HepG2 (cell line): ENCODE measurements at regions not wholly inside any gene's neighbourhood (a gene's known extent, or its start where the extent isn't known, plus 50 kb on each side); places are given as distances from the start of the nearest gene placed in this dataset.

Source experiments
- ATAC-seq: fragments of 200-7000 bp; cut with Tn5 transposase; 3 replicates; pipeline ENCODE4 v1.9.1; 2020; ENCODE audit warnings: mild to moderate bottlenecking, moderate library complexity
- BruUV-seq: library from RNA; stranded (reverse); fragments of 400-500 nt; replicated peaks from 2 replicates; lab custom pipeline; 2021; lab: Mats Ljungman, UMichigan
- CTCF ChIA-PET: fragments of 300-600 bp; formaldehyde crosslinking; extraction: SDS; loops from one replicate; lab custom pipeline; 2021; ENCODE audit warnings: low total read pairs, inconsistent platforms, low intra/inter-chr PET ratio; lab: Yijun Ruan, JAX
- POLR2A ChIA-PET: fragments of 350-600 bp; sonication (Branson Sonifier 250); formaldehyde crosslinking; loops from one replicate; lab custom pipeline; 2020; ENCODE audit warnings: antibody characterized with exemption, inconsistent platforms; lab: Yijun Ruan, JAX
- DNase-seq: peaks from one replicate; pipeline ENCODE4 v3.0.0-alpha.2; 2015; ENCODE audit warnings: low spot score
- FAIRE-seq: peaks from 3 replicates; lab custom pipeline; 2011; peaks lifted over from hg19 to GRCh38; lab: Jason Lieb, UNC
- H2AFZ ChIP-seq: one replicate; pipeline ENCODE4 v1.6.1; 2011; ENCODE audit warnings: low read length, inconsistent platforms
- H3K27ac ChIP-seq: fragments of 300-600 bp; 3 replicates; pipeline ENCODE4 v1.8.0; 2011; ENCODE audit warnings: mixed run types, mild to moderate bottlenecking, mixed read lengths, low read length, inconsistent platforms; ENCODE audit not compliant: insufficient read depth; ENCODE audit errors: extremely low read length
- H3K27me3 ChIP-seq, 2 experiments: fragments of 200-600 bp in 1 of 2; 2 replicates in 1 of 2; 3 replicates in 1 of 2; pipeline versions ENCODE4 v1.6.0 to v1.8.0; 2011; ENCODE audit warnings: low read length in 2 of 2, mild to moderate bottlenecking in 2 of 2, moderate library complexity in 2 of 2, inconsistent platforms in 1 of 2; ENCODE audit not compliant: insufficient read depth in 2 of 2, control insufficient read depth in 1 of 2
- H3K36me3 ChIP-seq, 2 experiments: fragments of 200-600 bp in 1 of 2; replicated peaks in 1 of 2; 2 replicates in 1 of 2; 3 replicates in 1 of 2; pipeline versions ENCODE4 v1.5.1 to v1.8.0; 2011; ENCODE audit warnings: low read length in 2 of 2, inconsistent platforms in 1 of 2; ENCODE audit not compliant: insufficient read depth in 2 of 2, control insufficient read depth in 1 of 2
- H3K4me1 ChIP-seq: 2 replicates; pipeline ENCODE4 v1.5.1; 2012; ENCODE audit warnings: low read length, inconsistent platforms; ENCODE audit not compliant: insufficient read depth
- H3K4me2 ChIP-seq: 2 replicates; pipeline ENCODE4 v1.6.0; 2011; ENCODE audit warnings: low read depth, low read length, inconsistent platforms
- H3K4me3 ChIP-seq, 3 experiments: fragments of 200-600 bp in 1 of 3; sonication (generic), shearing (Covaris generic) in 1 of 3; replicated peaks in 1 of 3; 2 replicates each; pipeline ENCODE4 v1.5.1; 2011 to 2016; ENCODE audit warnings: low read length in 3 of 3, inconsistent platforms in 2 of 3, low read depth in 2 of 3, mild to moderate bottlenecking in 2 of 3, control low read depth in 1 of 3, mixed read lengths in 1 of 3; ENCODE audit not compliant: insufficient read depth in 1 of 3
- H3K79me2 ChIP-seq: one replicate; pipeline ENCODE4 v1.6.1; 2011; ENCODE audit warnings: low read length, inconsistent platforms; ENCODE audit not compliant: insufficient read depth
- H3K9ac ChIP-seq: 2 replicates; pipeline ENCODE4 v1.6.0; 2011; ENCODE audit warnings: mild to moderate bottlenecking, low read depth, low read length, inconsistent platforms; ENCODE audit not compliant: insufficient read depth
- H3K9me3 ChIP-seq: 2 replicates; pipeline ENCODE4 v1.5.1; 2012; ENCODE audit warnings: mild to moderate bottlenecking, low read length
- H4K20me1 ChIP-seq: 2 replicates; pipeline ENCODE4 v1.6.0; 2011; ENCODE audit warnings: inconsistent platforms, mild to moderate bottlenecking, low read length, moderate library complexity; ENCODE audit not compliant: insufficient read depth
- BRCA1 ChIP-seq: sonication (generic); formaldehyde crosslinking; IDR thresholded peaks from 2 replicates; pipeline ENCODE4 v1.4.0; 2020; ENCODE audit warnings: missing genetic modification reagents
- CEBPG ChIP-seq: IDR thresholded peaks from 2 replicates; pipeline ENCODE4 v1.6.1; 2016
- JUND ChIP-seq: sonication (generic); formaldehyde crosslinking; IDR thresholded peaks from 2 replicates; pipeline ENCODE4 v1.8.0; 2022; ENCODE audit warnings: mild to moderate bottlenecking, missing genetic modification reagents
- U2AF1 ChIP-seq: fragments of 200-400 bp; formaldehyde crosslinking; optimal IDR thresholded peaks from 2 replicates; pipeline ENCODE3; 2017; ENCODE audit warnings: mild to moderate bottlenecking, low read depth, low read length
- ZBTB8A ChIP-seq: sonication (generic); formaldehyde crosslinking; IDR thresholded peaks from 2 replicates; pipeline ENCODE4 v1.4.0; 2020; ENCODE audit warnings: mild to moderate bottlenecking, low read depth, missing genetic modification reagents, borderline replicate concordance
- ZMYM3 ChIP-seq: sonication (generic); formaldehyde crosslinking; IDR thresholded peaks from 2 replicates; pipeline ENCODE4 v1.5.1; 2020; ENCODE audit warnings: mild to moderate bottlenecking, missing genetic modification reagents
- ZNF292 ChIP-seq: sonication (generic); formaldehyde crosslinking; IDR thresholded peaks from 2 replicates; pipeline ENCODE4 v1.8.1; 2022; ENCODE audit warnings: mild to moderate bottlenecking, low read depth, missing genetic modification reagents, borderline replicate concordance
- WGBS: methylation state at CpG from one replicate; pipeline ENCODE4 v1.1.6; 2017; ENCODE audit warnings: low lambda C conversion rate; 5-methylcytosine and 5-hydroxymethylcytosine counted together
- in situ Hi-C: cut with HindIII; loops from 2 replicates; pipeline ENCODE4 v1.10.0; 2017; ENCODE audit warnings: low pct_unique_long_range_greater_than_20kb; ENCODE audit not compliant: extremely low pct_ligation_motif_present
- intact Hi-C: fragments of 100-400 bp; cut with micrococcal nuclease; formaldehyde crosslinking; loops from one replicate; pipeline ENCODE4 v1.10.0; 2022; ENCODE audit not compliant: unreplicated experiment
- TF ChIP-seq, protein P1 (sequence below): sonication (generic); formaldehyde crosslinking; IDR thresholded peaks from 2 replicates; pipeline ENCODE4 v1.5.0; 2020; ENCODE audit warnings: missing genetic modification reagents

- TF ChIP-seq, protein P1, sequence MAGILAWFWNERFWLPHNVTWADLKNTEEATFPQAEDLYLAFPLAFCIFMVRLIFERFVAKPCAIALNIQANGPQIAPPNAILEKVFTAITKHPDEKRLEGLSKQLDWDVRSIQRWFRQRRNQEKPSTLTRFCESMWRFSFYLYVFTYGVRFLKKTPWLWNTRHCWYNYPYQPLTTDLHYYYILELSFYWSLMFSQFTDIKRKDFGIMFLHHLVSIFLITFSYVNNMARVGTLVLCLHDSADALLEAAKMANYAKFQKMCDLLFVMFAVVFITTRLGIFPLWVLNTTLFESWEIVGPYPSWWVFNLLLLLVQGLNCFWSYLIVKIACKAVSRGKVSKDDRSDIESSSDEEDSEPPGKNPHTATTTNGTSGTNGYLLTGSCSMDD (CRISPR knock-in tag), result no peak
- TF ChIP-seq, all 625 proteins: peak for 0
Observed at GRCh38 chr5:61657010-61657409, 325.0 kb downstream of the ZSWIM6 start (continued).

DNA sequence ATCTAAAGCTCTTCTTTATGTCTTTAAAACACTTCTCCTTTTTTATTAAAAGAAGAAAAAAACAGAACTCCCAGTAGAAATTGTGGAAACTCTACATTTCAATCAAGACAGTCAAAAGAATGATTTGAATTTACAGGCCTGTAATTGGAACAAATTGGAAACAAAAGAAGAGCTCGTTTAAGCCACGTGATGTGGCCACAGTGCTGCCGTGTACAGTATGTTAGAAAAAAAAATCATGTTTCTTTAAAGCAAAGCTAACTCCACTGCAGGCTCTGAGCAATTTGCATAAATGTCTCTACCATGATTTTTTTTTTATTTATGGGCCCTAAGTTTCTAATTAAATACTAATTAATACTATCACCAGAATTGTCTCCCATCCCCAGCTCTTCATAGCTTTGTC lies 325.6 kb downstream of the ZSWIM6 start:
- 1% methylated on average over 3 of the region's 3 CpGs for WGBS
- DNase-seq, result no peak
- no peak overlapping the region for H3K4me3 ChIP-seq
- no peak overlapping the region for H2AFZ ChIP-seq
- BruUV-seq, result no TSS peak
- CTCF ChIA-PET, result interaction anchor here (1.5 kb wide), 1 partner anchor 602 kb away, joined by 15 read pairs; no protein-coding TSS in a partner anchor
- no peak overlapping the region for H3K27ac ChIP-seq
- no peaks in the 10 kb centered on the region for H3K79me2 ChIP-seq
- no peak for ATAC-seq
- H3K27me3 ChIP-seq, result peaks cover 2 to 29% of the 10 kb centered on the region in 2 experiments; a peak in 2 of 5 replicates
- in situ Hi-C loops, result loop anchor here (25.0 kb wide), 1 partner anchor 595 kb away; no protein-coding TSS in a partner anchor
- no peaks in the 10 kb centered on the region for H3K9me3 ChIP-seq
- H3K9ac ChIP-seq, result no peak overlapping the region
- no peak for TF ChIP-seq JUND (CRISPR knock-in tag)
- no peak for TF ChIP-seq U2AF1
- TF ChIP-seq BRCA1 (CRISPR knock-in tag), result no peak
- no peak for TF ChIP-seq CEBPG (CRISPR knock-in tag)
- no peak for TF ChIP-seq ZNF292 (CRISPR knock-in tag)
- no peak for TF ChIP-seq ZBTB8A (CRISPR knock-in tag)
- TF ChIP-seq ZMYM3 (CRISPR knock-in tag), result no peak
- intact Hi-C loops, result loop anchor here (1.0 to 10.0 kb wide), 5 partner anchors 275 to 703 kb away; partner anchors contain the start of genes SMIM15 and ZSWIM6
- POLR2A ChIA-PET, result no interaction called here
- no peaks in the 10 kb centered on the region for H4K20me1 ChIP-seq
- H3K4me1 ChIP-seq, result no peaks in the 10 kb centered on the region
- no peak for FAIRE-seq
- H3K4me2 ChIP-seq, result no peak overlapping the region
- H3K36me3 ChIP-seq, result no peaks in the 10 kb centered on the region
